GM18870 (cell line): ENCODE measurements at regions not wholly inside any gene's neighbourhood (a gene's known extent, or its start where the extent isn't known, plus 50 kb on each side); places are given as distances from the start of the nearest gene placed in this dataset.

Source experiments
- ATAC-seq: cut with Tn5 transposase; IDR thresholded peaks from one replicate; pipeline ENCODE4 v1.9.1; 2021; ENCODE audit warnings: moderate library complexity; ENCODE audit not compliant: unreplicated experiment

DNA sequence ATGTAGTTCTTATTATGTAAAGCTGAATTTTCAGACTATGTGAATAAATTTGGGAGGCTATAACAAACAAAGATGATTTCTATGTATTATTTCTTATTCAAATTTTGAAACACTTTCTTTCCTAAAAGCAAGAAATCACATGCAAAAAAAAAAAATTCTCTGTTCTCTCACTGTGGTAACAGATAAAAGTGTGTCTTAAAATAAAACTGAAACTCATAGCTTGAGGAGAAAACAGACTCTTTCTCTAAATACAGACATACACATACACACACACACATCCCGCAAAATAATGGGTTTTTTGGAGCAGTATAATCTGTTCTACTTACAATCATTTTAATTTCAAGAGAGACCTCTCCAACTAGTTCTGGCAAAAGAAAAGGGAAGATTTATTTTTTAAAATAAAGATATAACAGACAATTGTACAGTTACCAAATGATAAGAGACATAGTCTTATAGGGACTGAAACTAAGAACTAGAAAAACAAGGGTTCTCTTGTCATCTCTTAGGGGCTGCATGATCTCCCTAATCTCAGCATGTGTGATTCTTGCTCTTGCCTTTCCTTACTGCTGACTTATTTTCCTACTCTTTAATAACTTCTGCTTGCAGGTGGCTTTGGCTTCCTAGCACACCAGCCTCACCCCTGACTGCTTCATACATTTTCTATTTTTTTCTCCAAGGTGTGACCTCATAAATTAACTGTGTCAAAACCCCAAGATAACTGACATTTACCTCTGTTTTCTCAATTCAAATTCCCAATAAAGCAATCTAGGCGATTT, 483.5 kb upstream of the POT1 start:
- peak; percentile 62 for ATAC-seq

DNA sequence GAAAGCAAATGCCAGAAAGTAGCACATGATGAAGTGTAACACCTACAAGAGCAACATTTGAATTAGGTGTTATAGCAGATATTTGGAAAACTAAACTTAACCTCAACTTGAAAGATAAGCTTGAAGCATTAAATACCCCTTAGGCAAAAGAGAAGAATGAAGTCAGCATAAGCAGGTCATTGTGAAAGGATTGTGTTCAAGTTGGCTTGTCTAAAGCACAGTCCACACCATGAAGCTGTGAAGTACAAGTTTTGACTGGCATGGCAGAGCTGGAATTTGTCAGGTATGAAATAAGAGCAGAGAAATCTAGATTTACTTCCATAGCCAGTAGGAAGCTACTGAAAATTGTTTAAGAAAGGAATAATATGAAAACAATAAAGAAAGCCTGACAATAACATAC, 480.3 kb upstream of the POT1 start:
- ATAC-seq = no peak

DNA sequence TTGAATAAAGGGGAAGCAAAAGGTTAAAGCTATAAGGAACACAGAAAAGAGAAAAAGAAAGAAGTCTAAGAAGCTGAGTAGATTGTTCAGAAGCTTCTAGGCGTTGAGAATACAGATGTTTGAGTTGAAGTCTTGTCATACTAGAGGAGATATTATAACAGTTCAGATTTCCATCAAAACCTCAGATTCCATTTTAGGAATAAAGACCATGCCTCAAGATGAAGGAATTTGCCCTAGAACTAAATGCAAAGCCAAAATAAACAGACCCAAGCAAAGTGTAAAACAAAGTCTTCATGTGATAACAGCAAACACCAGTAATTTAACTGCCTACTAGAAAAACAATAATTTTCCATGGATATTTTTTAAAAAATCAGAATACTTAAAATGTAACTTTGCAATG, 476.5 kb upstream of the POT1 start:
- ATAC-seq = no peak

DNA sequence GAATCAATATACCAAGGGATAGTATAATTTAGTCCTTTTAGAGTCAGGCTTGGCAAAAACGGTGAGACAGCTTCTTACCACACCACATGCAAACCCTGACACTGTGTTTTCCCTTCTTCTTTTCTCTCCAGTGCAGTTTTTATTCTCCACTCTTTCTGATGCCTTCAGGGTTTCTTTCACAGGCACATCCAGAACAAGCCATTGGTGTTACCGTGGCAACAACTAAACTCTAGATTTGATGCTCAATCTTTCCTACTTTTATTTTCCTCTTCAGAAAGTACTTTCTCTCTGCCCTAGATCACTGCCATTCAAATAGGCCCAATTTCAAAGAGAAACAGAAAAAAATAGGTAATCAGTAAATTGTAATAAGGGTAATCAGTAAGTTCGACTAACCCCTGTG, 469.8 kb upstream of the POT1 start:
- no peak for ATAC-seq

GRCh38 chr7:125396466-125397151, 467.0 kb upstream of the POT1 start:
- no peak for ATAC-seq

- ATAC-seq = no peak
Measured at GRCh38 chr7:125391921-125392320, 462.3 kb upstream of the POT1 start.

DNA sequence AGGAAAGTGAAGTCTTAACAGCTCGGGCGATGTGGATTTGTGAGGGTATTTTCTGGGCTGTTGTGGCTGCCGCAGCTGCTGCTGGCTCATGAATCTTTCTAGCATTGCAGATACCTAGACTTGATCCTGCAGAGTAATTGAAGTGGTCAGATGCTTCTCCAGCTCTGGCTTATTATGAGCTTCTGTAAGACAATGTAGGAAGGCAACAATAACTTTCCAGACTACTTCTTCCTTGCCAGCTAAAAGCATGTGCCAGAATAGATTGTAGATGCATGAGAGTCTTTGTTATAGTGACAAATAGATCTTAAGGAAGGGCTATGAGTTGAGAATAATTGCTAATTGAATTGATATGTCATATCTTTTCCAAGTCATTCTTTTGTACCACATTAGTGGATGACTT, 461.4 kb upstream of the POT1 start:
- no peak for ATAC-seq

- ATAC-seq = no peak
Measured at GRCh38 chr7:125386211-125386610, 456.6 kb upstream of the POT1 start.

GRCh38 chr7:125383324-125383723, 453.7 kb upstream of the POT1 start:
- ATAC-seq = no peak

DNA sequence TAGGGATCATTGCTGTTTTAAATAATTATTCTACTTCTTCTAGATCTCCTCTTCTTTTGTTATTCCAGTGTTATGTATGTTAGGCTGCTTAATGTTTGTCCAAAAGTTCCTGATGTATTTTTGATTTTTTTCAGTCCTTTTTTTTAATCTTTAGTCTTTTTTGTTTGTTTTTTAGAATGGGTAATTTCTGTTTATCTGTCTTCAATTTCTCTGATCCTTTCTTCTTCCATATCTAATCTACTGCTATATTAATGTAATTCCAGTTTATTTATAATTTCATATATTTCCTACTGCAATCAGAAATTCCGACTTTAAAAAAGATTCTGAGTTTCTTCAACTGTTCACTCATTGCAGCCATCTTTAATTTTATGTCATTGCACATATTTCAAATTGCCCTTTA, 452.8 kb upstream of the POT1 start:
- no peak for ATAC-seq

GRCh38 chr7:125375942-125376341, 446.3 kb upstream of the POT1 start:
- no peak for ATAC-seq

- ATAC-seq = no peak
Measured at GRCh38 chr7:125370502-125370901, 440.9 kb upstream of the POT1 start.

- no peak for ATAC-seq
Measured at GRCh38 chr7:125363873-125364272, 434.2 kb upstream of the POT1 start.

DNA sequence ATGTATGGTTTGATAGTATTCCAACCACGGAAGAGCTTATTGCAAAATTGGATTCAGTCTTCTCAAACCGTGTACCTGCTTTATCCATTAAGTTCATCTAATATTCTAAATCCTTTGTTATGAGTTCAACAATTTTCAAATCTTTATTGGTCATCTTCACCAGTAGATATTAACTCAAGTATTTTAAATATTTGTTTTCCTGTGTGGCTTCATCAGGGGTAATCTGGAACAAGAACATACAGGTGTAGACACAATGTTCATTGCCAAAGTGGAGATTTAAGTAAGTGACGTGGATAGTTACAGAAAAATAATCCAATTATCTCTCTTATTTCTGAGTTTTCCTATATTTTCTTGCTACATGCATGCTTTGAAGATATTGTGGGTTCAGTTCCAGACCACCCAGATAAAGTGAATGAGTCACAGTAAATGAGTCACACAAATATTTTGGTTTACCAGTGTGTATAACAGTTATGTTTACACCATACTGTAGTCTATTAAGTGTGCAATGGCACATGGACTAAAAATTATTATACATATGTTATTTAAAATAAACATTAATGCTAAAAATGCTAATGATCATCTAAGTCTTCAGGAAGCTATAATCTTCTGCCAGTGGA, 429.0 kb upstream of the POT1 start:
- no peak for ATAC-seq

- ATAC-seq = no peak
Measured at GRCh38 chr7:125357676-125358455, 428.2 kb upstream of the POT1 start.

- peak; percentile 87 for ATAC-seq
Measured at GRCh38 chr7:125355899-125356298, 426.3 kb upstream of the POT1 start.

GRCh38 chr7:125347269-125347668, 417.6 kb upstream of the POT1 start:
- ATAC-seq = no peak

GRCh38 chr7:125338110-125338509, 408.5 kb upstream of the POT1 start:
- ATAC-seq = no peak

- ATAC-seq = no peak
Measured at GRCh38 chr7:125336326-125336725, 406.7 kb upstream of the POT1 start.

DNA sequence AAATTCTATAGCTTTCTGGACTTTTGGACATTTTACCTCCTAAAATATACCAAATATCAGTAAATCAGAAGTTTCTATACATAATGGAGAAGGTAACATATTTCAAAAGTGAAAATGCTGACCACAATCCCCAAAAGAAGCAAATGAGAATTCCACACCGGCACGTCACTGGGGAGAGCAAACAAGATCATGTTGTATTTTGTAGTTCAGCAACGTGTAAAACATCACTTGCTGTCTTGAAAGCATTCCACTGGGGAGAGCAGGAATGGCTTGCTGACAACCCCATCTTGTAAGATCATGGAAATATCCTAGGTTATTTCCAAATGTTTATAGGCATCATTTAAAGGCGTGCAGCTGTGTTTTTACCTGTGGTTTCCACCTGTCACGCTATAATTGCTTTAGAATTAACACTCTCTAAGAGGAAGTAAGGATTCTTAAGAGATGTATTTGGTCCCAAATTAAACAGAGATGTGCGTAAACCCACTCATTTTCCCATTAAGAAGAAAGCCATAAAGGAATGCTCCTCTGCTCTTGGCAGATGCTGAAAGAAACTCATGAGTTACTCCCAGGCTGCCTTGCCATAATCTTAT, 397.1 kb upstream of the POT1 start:
- no peak for ATAC-seq

DNA sequence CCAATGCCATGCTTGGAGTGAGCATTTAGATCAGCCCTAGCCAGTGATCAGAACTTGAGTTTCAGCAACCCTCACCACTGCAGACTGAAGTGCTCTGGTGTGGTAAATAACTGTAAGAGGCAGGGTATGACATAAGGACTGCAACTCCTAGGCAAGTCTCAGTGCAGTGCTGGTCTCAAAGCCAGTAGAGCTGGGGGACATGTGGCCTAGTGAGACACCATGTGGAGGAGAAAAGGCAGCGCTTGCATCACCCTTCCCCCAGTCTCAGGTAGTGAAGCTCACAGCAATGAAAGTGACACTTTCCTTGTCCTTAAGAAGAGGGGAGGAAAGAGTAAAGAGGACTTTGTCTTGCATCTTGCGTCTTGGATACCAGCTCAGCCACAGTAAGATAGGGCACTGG, 386.8 kb upstream of the POT1 start:
- no peak for ATAC-seq
